ENCODE measurements at regions not wholly inside any gene's neighbourhood (a gene's known extent, or its start where the extent isn't known, plus 50 kb on each side); places are given as distances from the start of the nearest gene placed in this dataset.
"Not testable (repeated sequence)": the region's sequence is repeated elsewhere in the genome, so short reads cannot be mapped to it uniquely, and the experiment has no call there.

- Histone ChIP-seq H3K36me3 (ENCODE audit: control insufficient read depth in 5 of 5, insufficient read depth in 5 of 5, low read length in 5 of 5) (no peaks in the 10 kb centered on the region), H3K27ac (ENCODE audit: low read depth, low read length) (no peak overlapping the region), H3K9ac (ENCODE audit: low read length in 5 of 5) (no peak overlapping the region), H3K4me1 (ENCODE audit: control insufficient read depth in 5 of 5, insufficient read depth in 5 of 5, low read length in 5 of 5) (no peaks in the 10 kb centered on the region), H3K9me3 (ENCODE audit: control insufficient read depth in 5 of 5, low read length in 5 of 5) (no peaks in the 10 kb centered on the region), H3K27me3 (ENCODE audit: control insufficient read depth in 5 of 5, insufficient read depth in 4 of 5, low read length in 5 of 5) (no peaks in the 10 kb centered on the region), H3K4me3 (ENCODE audit: low read depth in 1 of 5, low read length in 5 of 5) (no peak overlapping the region)
Measured at GRCh38 chr2:224134003-224134734, 95.1 kb upstream of the SERPINE2 start.

GRCh38 chr2:224133387-224133786, 94.3 kb upstream of the SERPINE2 start:
- Histone ChIP-seq H3K9ac (ENCODE audit: low read length in 5 of 5) (no peak overlapping the region), H3K4me3 (ENCODE audit: low read depth in 1 of 5, low read length in 5 of 5) (no peak overlapping the region), H3K36me3 (ENCODE audit: control insufficient read depth in 5 of 5, insufficient read depth in 5 of 5, low read length in 5 of 5) (no peaks in the 10 kb centered on the region), H3K27ac (ENCODE audit: low read depth, low read length) (no peak overlapping the region), H3K4me1 (ENCODE audit: control insufficient read depth in 5 of 5, insufficient read depth in 5 of 5, low read length in 5 of 5) (peaks cover 0 to 2% (median 0%) of the 10 kb centered on the region in 5 donors), H3K9me3 (ENCODE audit: control insufficient read depth in 5 of 5, low read length in 5 of 5) (no peaks in the 10 kb centered on the region), H3K27me3 (ENCODE audit: control insufficient read depth in 5 of 5, insufficient read depth in 4 of 5, low read length in 5 of 5) (no peaks in the 10 kb centered on the region)

- Histone ChIP-seq H3K36me3 (ENCODE audit: control insufficient read depth in 5 of 5, insufficient read depth in 5 of 5, low read length in 5 of 5) (no peaks in the 10 kb centered on the region), H3K4me3 (ENCODE audit: low read depth in 1 of 5, low read length in 5 of 5) (no peak overlapping the region), H3K9ac (ENCODE audit: low read length in 5 of 5) (no peak overlapping the region), H3K4me1 (ENCODE audit: control insufficient read depth in 5 of 5, insufficient read depth in 5 of 5, low read length in 5 of 5) (peaks cover 0 to 7% (median 0%) of the 10 kb centered on the region in 5 donors), H3K9me3 (ENCODE audit: control insufficient read depth in 5 of 5, low read length in 5 of 5) (no peaks in the 10 kb centered on the region), H3K27me3 (ENCODE audit: control insufficient read depth in 5 of 5, insufficient read depth in 4 of 5, low read length in 5 of 5) (no peaks in the 10 kb centered on the region), H3K27ac (ENCODE audit: low read depth, low read length) (no peak overlapping the region)
Measured at GRCh38 chr2:224127871-224128501, 88.9 kb upstream of the SERPINE2 start.

GRCh38 chr2:224126440-224126839, 87.4 kb upstream of the SERPINE2 start:
- no peak overlapping the region for H3K27ac ChIP-seq (ENCODE audit: low read depth, low read length)

GRCh38 chr2:224126003-224126402, 86.9 kb upstream of the SERPINE2 start:
- H3K27me3 ChIP-seq (ENCODE audit: control insufficient read depth in 5 of 5, insufficient read depth in 4 of 5, low read length in 5 of 5): no peaks in the 10 kb centered on the region
- no peak overlapping the region for H3K9ac ChIP-seq (ENCODE audit: low read length in 5 of 5)
- no peak overlapping the region for H3K4me3 ChIP-seq (ENCODE audit: low read depth in 1 of 5, low read length in 5 of 5)
- H3K36me3 ChIP-seq (ENCODE audit: control insufficient read depth in 5 of 5, insufficient read depth in 5 of 5, low read length in 5 of 5): no peaks in the 10 kb centered on the region
- H3K27ac ChIP-seq (ENCODE audit: low read depth, low read length): no peak overlapping the region
- H3K9me3 ChIP-seq (ENCODE audit: control insufficient read depth in 5 of 5, low read length in 5 of 5): no peaks in the 10 kb centered on the region
- H3K4me1 ChIP-seq (ENCODE audit: control insufficient read depth in 5 of 5, insufficient read depth in 5 of 5, low read length in 5 of 5): peaks cover 0 to 7% (median 0%) of the 10 kb centered on the region in 5 donors

More at GRCh38 chr2:224126440-224126839, 87.4 kb upstream of the SERPINE2 start:
- no peak overlapping the region for H3K9ac ChIP-seq (ENCODE audit: low read length in 5 of 5)
- no peaks in the 10 kb centered on the region for H3K27me3 ChIP-seq (ENCODE audit: control insufficient read depth in 5 of 5, insufficient read depth in 4 of 5, low read length in 5 of 5)
- no peak overlapping the region for H3K4me3 ChIP-seq (ENCODE audit: low read depth in 1 of 5, low read length in 5 of 5)
- H3K36me3 ChIP-seq (ENCODE audit: control insufficient read depth in 5 of 5, insufficient read depth in 5 of 5, low read length in 5 of 5): no peaks in the 10 kb centered on the region
- H3K9me3 ChIP-seq (ENCODE audit: control insufficient read depth in 5 of 5, low read length in 5 of 5): no peaks in the 10 kb centered on the region
- peaks cover 0 to 7% (median 0%) of the 10 kb centered on the region in 5 donors for H3K4me1 ChIP-seq (ENCODE audit: control insufficient read depth in 5 of 5, insufficient read depth in 5 of 5, low read length in 5 of 5)

- Histone ChIP-seq H3K27me3 (ENCODE audit: control insufficient read depth in 5 of 5, insufficient read depth in 4 of 5, low read length in 5 of 5) (no peaks in the 10 kb centered on the region), H3K9ac (ENCODE audit: low read length in 5 of 5) (no peak overlapping the region), H3K4me3 (ENCODE audit: low read depth in 1 of 5, low read length in 5 of 5) (no peak overlapping the region), H3K9me3 (ENCODE audit: control insufficient read depth in 5 of 5, low read length in 5 of 5) (peaks cover 0 to 5% (median 3%) of the 10 kb centered on the region in 5 donors), H3K36me3 (ENCODE audit: control insufficient read depth in 5 of 5, insufficient read depth in 5 of 5, low read length in 5 of 5) (no peaks in the 10 kb centered on the region), H3K27ac (ENCODE audit: low read depth, low read length) (no peak overlapping the region), H3K4me1 (ENCODE audit: control insufficient read depth in 5 of 5, insufficient read depth in 5 of 5, low read length in 5 of 5) (peaks cover 0 to 3% (median 0%) of the 10 kb centered on the region in 5 donors)
Measured at GRCh38 chr2:224122542-224122941, 83.5 kb upstream of the SERPINE2 start.

- Histone ChIP-seq H3K4me1 (ENCODE audit: control insufficient read depth in 5 of 5, insufficient read depth in 5 of 5, low read length in 5 of 5) (peaks cover 0 to 3% (median 0%) of the 10 kb centered on the region in 5 donors), H3K9ac (ENCODE audit: low read length in 5 of 5) (no peak overlapping the region), H3K27ac (ENCODE audit: low read depth, low read length) (no peak overlapping the region), H3K36me3 (ENCODE audit: control insufficient read depth in 5 of 5, insufficient read depth in 5 of 5, low read length in 5 of 5) (no peaks in the 10 kb centered on the region), H3K9me3 (ENCODE audit: control insufficient read depth in 5 of 5, low read length in 5 of 5) (peaks cover 0 to 5% (median 3%) of the 10 kb centered on the region in 5 donors), H3K4me3 (ENCODE audit: low read depth in 1 of 5, low read length in 5 of 5) (no peak overlapping the region), H3K27me3 (ENCODE audit: control insufficient read depth in 5 of 5, insufficient read depth in 4 of 5, low read length in 5 of 5) (no peaks in the 10 kb centered on the region)
Measured at GRCh38 chr2:224121406-224122067, 82.5 kb upstream of the SERPINE2 start.

GRCh38 chr2:224120986-224121385, 81.9 kb upstream of the SERPINE2 start:
- no peak overlapping the region for H3K9ac ChIP-seq (ENCODE audit: low read length in 5 of 5)
- no peaks in the 10 kb centered on the region for H3K27me3 ChIP-seq (ENCODE audit: control insufficient read depth in 5 of 5, insufficient read depth in 4 of 5, low read length in 5 of 5)
- H3K4me3 ChIP-seq (ENCODE audit: low read depth in 1 of 5, low read length in 5 of 5): no peak overlapping the region
- peaks cover 0 to 1% (median 0%) of the 10 kb centered on the region in 5 donors for H3K4me1 ChIP-seq (ENCODE audit: control insufficient read depth in 5 of 5, insufficient read depth in 5 of 5, low read length in 5 of 5)
- peaks cover 0 to 5% (median 3%) of the 10 kb centered on the region in 5 donors for H3K9me3 ChIP-seq (ENCODE audit: control insufficient read depth in 5 of 5, low read length in 5 of 5)
- no peaks in the 10 kb centered on the region for H3K36me3 ChIP-seq (ENCODE audit: control insufficient read depth in 5 of 5, insufficient read depth in 5 of 5, low read length in 5 of 5)
- no peak overlapping the region for H3K27ac ChIP-seq (ENCODE audit: low read depth, low read length)

- not testable (repeated sequence) for H3K4me1 ChIP-seq (ENCODE audit: control insufficient read depth in 5 of 5, insufficient read depth in 5 of 5, low read length in 5 of 5); H3K9ac ChIP-seq (ENCODE audit: low read length in 5 of 5); H3K9me3 ChIP-seq (ENCODE audit: control insufficient read depth in 5 of 5, low read length in 5 of 5); H3K27ac ChIP-seq (ENCODE audit: low read depth, low read length); H3K27me3 ChIP-seq (ENCODE audit: control insufficient read depth in 5 of 5, insufficient read depth in 4 of 5, low read length in 5 of 5); H3K4me3 ChIP-seq (ENCODE audit: low read depth in 1 of 5, low read length in 5 of 5); H3K36me3 ChIP-seq (ENCODE audit: control insufficient read depth in 5 of 5, insufficient read depth in 5 of 5, low read length in 5 of 5)
Measured at GRCh38 chr2:224119846-224120245, 80.8 kb upstream of the SERPINE2 start.

- no peak overlapping the region for H3K4me3 ChIP-seq (ENCODE audit: low read depth in 1 of 5, low read length in 5 of 5)
- H3K27me3 ChIP-seq (ENCODE audit: control insufficient read depth in 5 of 5, insufficient read depth in 4 of 5, low read length in 5 of 5): no peaks in the 10 kb centered on the region
- H3K36me3 ChIP-seq (ENCODE audit: control insufficient read depth in 5 of 5, insufficient read depth in 5 of 5, low read length in 5 of 5): no peaks in the 10 kb centered on the region
- no peak overlapping the region for H3K9ac ChIP-seq (ENCODE audit: low read length in 5 of 5)
- no peaks in the 10 kb centered on the region for H3K4me1 ChIP-seq (ENCODE audit: control insufficient read depth in 5 of 5, insufficient read depth in 5 of 5, low read length in 5 of 5)
- peaks cover 0 to 4% (median 0%) of the 10 kb centered on the region in 5 donors for H3K9me3 ChIP-seq (ENCODE audit: control insufficient read depth in 5 of 5, low read length in 5 of 5)
- no peak overlapping the region for H3K27ac ChIP-seq (ENCODE audit: low read depth, low read length)
Measured at GRCh38 chr2:224114428-224114827, 75.3 kb upstream of the SERPINE2 start.
